WTC11 (cell line): ENCODE measurements at regions not wholly inside any gene's neighbourhood (a gene's known extent, or its start where the extent isn't known, plus 50 kb on each side); places are given as distances from the start of the nearest gene placed in this dataset.

Source experiments
- ATAC-seq: fragments of 200-7000 bp; cut with Tn5 transposase; 2 replicates; pipeline ENCODE4 v1.10.0; 2021; ENCODE audit warnings: mild to moderate bottlenecking, moderate library complexity
- CTCF ChIA-PET: fragments of 300-600 bp; sonication (Branson Sonifier 250); formaldehyde crosslinking; loops from one replicate; lab custom pipeline; 2021; ENCODE audit warnings: antibody characterized with exemption; lab: Charles Lee
- POLR2A ChIA-PET: fragments of 350-600 bp; sonication (Branson Sonifier 250); formaldehyde crosslinking; loops from one replicate; lab custom pipeline; 2021; ENCODE audit warnings: antibody characterized with exemption; lab: Charles Lee
- DNase-seq: peaks from one replicate; pipeline ENCODE4 v3.0.0; 2021; ENCODE audit warnings: low spot score
- H3K27ac Mint-ChIP-seq: 2 replicates; pipeline ENCODE4 v1.8.0; 2021; ENCODE audit warnings: mixed read lengths
- H3K27me3 Mint-ChIP-seq: 2 replicates; pipeline ENCODE4 v1.8.0; 2021; ENCODE audit warnings: low read depth, mild to moderate bottlenecking, moderate library complexity, mixed read lengths
- H3K36me3 Mint-ChIP-seq: 2 replicates; pipeline ENCODE4 v1.8.0; 2021; ENCODE audit warnings: mixed read lengths
- H3K4me1 Mint-ChIP-seq: 2 replicates; pipeline ENCODE4 v1.8.0; 2022; ENCODE audit warnings: mixed read lengths
- H3K4me3 Mint-ChIP-seq: 2 replicates; pipeline ENCODE4 v1.8.0; 2021; ENCODE audit warnings: mild to moderate bottlenecking, moderate library complexity, mixed read lengths
- H3K9me3 Mint-ChIP-seq: 2 replicates; pipeline ENCODE4 v1.8.0; 2021; ENCODE audit warnings: mixed read lengths
- AR ChIP-seq: fragments of 250-450 bp; sonication (Bioruptor Pico); IDR thresholded peaks from 2 replicates; pipeline ENCODE4 v1.9.0; 2021; ENCODE audit warnings: mild to moderate bottlenecking
- CREM ChIP-seq: sonication (generic); formaldehyde crosslinking; IDR thresholded peaks from 2 replicates; pipeline ENCODE4 v1.8.1; 2022; ENCODE audit warnings: mild to moderate bottlenecking, missing genetic modification reagents, moderate library complexity
- ELF4 ChIP-seq: sonication (generic); formaldehyde crosslinking; IDR thresholded peaks from 2 replicates; pipeline ENCODE4 v1.8.1; 2022; ENCODE audit warnings: low read depth, mild to moderate bottlenecking, moderate library complexity, missing genetic modification reagents
- FOXK1 ChIP-seq: sonication (generic); formaldehyde crosslinking; IDR thresholded peaks from 2 replicates; pipeline ENCODE4 v1.8.0; 2022; ENCODE audit warnings: mild to moderate bottlenecking, moderate library complexity, missing genetic modification reagents
- FOXP1 ChIP-seq: sonication (generic); formaldehyde crosslinking; IDR thresholded peaks from 2 replicates; pipeline ENCODE4 v1.8.0; 2022; ENCODE audit warnings: missing genetic modification reagents, mild to moderate bottlenecking, moderate library complexity, borderline replicate concordance
- JAZF1 ChIP-seq: fragments of 250-450 bp; sonication (Bioruptor Pico); IDR thresholded peaks from 2 replicates; pipeline ENCODE4 v1.9.0; 2021; ENCODE audit warnings: moderate library complexity, mild to moderate bottlenecking, inconsistent platforms
- JUN ChIP-seq: sonication (generic); formaldehyde crosslinking; IDR thresholded peaks from 2 replicates; pipeline ENCODE4 v1.8.0; 2023; ENCODE audit warnings: mild to moderate bottlenecking, missing genetic modification reagents
- KAT7 ChIP-seq: sonication (generic); formaldehyde crosslinking; IDR thresholded peaks from 2 replicates; pipeline ENCODE4 v1.8.1; 2023; ENCODE audit warnings: missing genetic modification reagents, mild to moderate bottlenecking, borderline replicate concordance
- NFATC4 ChIP-seq: fragments of 250-450 bp; sonication (Bioruptor Pico); IDR thresholded peaks from 2 replicates; pipeline ENCODE4 v1.9.0; 2021; ENCODE audit warnings: mild to moderate bottlenecking
- NR2C2 ChIP-seq: sonication (generic); formaldehyde crosslinking; IDR thresholded peaks from 2 replicates; pipeline ENCODE4 v1.8.0; 2022; ENCODE audit warnings: mild to moderate bottlenecking, missing genetic modification reagents
- NR3C1 ChIP-seq: sonication (generic); formaldehyde crosslinking; conservative IDR thresholded peaks from 2 replicates; pipeline ENCODE4 v1.8.1; 2023; ENCODE audit warnings: low read depth, mild to moderate bottlenecking, missing genetic modification reagents
- PREB ChIP-seq: sonication (generic); formaldehyde crosslinking; IDR thresholded peaks from 2 replicates; pipeline ENCODE4 v1.8.1; 2022; ENCODE audit warnings: mild to moderate bottlenecking, missing genetic modification reagents, moderate library complexity, borderline replicate concordance
- RELA ChIP-seq: sonication (generic); formaldehyde crosslinking; IDR thresholded peaks from 2 replicates; pipeline ENCODE4 v1.8.1; 2022; ENCODE audit warnings: missing genetic modification reagents, mild to moderate bottlenecking, borderline replicate concordance
- RORB ChIP-seq: fragments of 250-450 bp; sonication (Bioruptor Pico); IDR thresholded peaks from 2 replicates; pipeline ENCODE4 v1.9.0; 2021; ENCODE audit warnings: mild to moderate bottlenecking
- SOX15 ChIP-seq: fragments of 250-450 bp; sonication (Bioruptor Pico); IDR thresholded peaks from 2 replicates; pipeline ENCODE4 v1.9.0; 2021; ENCODE audit warnings: mild to moderate bottlenecking
- TEAD1 ChIP-seq: sonication (generic); formaldehyde crosslinking; IDR thresholded peaks from 2 replicates; pipeline ENCODE4 v1.8.0; 2022; ENCODE audit warnings: mild to moderate bottlenecking, missing genetic modification reagents
- TEAD4 ChIP-seq: sonication (generic); formaldehyde crosslinking; IDR thresholded peaks from 2 replicates; pipeline ENCODE4 v1.8.0; 2022; ENCODE audit warnings: mild to moderate bottlenecking, missing genetic modification reagents
- TP53 ChIP-seq: sonication (generic); formaldehyde crosslinking; IDR thresholded peaks from 2 replicates; pipeline ENCODE4 v1.8.1; 2023; ENCODE audit warnings: mild to moderate bottlenecking, missing genetic modification reagents
- ZBTB21 ChIP-seq: sonication (generic); formaldehyde crosslinking; IDR thresholded peaks from 2 replicates; pipeline ENCODE4 v1.8.1; 2023; ENCODE audit warnings: mild to moderate bottlenecking, missing genetic modification reagents, borderline replicate concordance
- ZMAT4 ChIP-seq: fragments of 250-450 bp; sonication (Bioruptor Pico); IDR thresholded peaks from 2 replicates; pipeline ENCODE4 v1.9.0; 2021; ENCODE audit warnings: mild to moderate bottlenecking
- ZNF219 ChIP-seq: sonication (generic); formaldehyde crosslinking; IDR thresholded peaks from 2 replicates; pipeline ENCODE4 v1.8.0; 2023; ENCODE audit warnings: missing genetic modification reagents, mild to moderate bottlenecking, borderline replicate concordance
- ZNF396 ChIP-seq: fragments of 250-450 bp; sonication (Bioruptor Pico); IDR thresholded peaks from 2 replicates; pipeline ENCODE4 v1.8.0; 2021; ENCODE audit warnings: mild to moderate bottlenecking, moderate library complexity, borderline replicate concordance
- ZNF416 ChIP-seq: fragments of 250-450 bp; sonication (Bioruptor Pico); IDR thresholded peaks from 2 replicates; pipeline ENCODE4 v1.9.0; 2021; ENCODE audit warnings: mild to moderate bottlenecking, inconsistent platforms
- ZNF423 ChIP-seq: fragments of 250-450 bp; sonication (Bioruptor Pico); IDR thresholded peaks from 2 replicates; pipeline ENCODE4 v2.1.2; 2022; ENCODE audit warnings: mild to moderate bottlenecking, moderate library complexity
- ZNF671 ChIP-seq: fragments of 250-450 bp; sonication (Bioruptor Pico); IDR thresholded peaks from 2 replicates; pipeline ENCODE4 v1.8.0; 2021; ENCODE audit warnings: mild to moderate bottlenecking
- TF ChIP-seq, protein P1 (sequence below): sonication (generic); formaldehyde crosslinking; conservative IDR thresholded peaks from 2 replicates; pipeline ENCODE4 v1.8.1; 2022; ENCODE audit warnings: mild to moderate bottlenecking, missing genetic modification reagents
- TF ChIP-seq, protein P2 (sequence below): fragments of 250-450 bp; sonication (Bioruptor Pico); IDR thresholded peaks from 2 replicates; pipeline ENCODE4 v2.1.2; 2022; ENCODE audit warnings: mild to moderate bottlenecking, moderate library complexity
- TF ChIP-seq, protein P3 (sequence below): fragments of 200-600 bp; IDR thresholded peaks from 2 replicates; pipeline ENCODE4 v1.8.0; 2022; ENCODE audit warnings: antibody characterized with exemption

DNA sequence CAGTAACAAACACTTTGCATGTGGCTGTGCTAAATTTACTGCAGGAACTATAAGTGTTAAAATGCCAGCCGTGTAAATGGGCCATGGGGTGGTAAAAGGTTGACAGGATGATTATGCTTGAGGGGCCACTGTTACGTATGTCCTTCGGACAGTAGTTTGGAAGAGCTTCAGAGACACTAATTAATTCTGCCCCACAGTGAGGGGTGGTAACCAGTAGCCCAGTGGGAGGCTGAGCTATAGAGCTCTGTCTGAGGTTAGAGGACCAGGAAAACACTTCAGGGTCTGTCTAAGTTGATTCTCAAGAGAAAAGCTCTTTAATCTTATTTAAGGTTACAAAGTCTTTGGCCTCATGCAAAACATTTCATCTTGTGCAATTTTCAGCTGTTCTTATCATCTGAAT lies 176.6 kb downstream of the DMRTA1 start:
- H3K4me1 Mint-ChIP-seq: peaks cover 13% of the 10 kb centered on the region
- ChIA-PET CTCF (no interaction called here), POLR2A (no interaction called here)
- peaks cover 13% of the 10 kb centered on the region for H3K9me3 Mint-ChIP-seq
- H3K27me3 Mint-ChIP-seq: no peaks in the 10 kb centered on the region
- H3K4me3 Mint-ChIP-seq: no peak overlapping the region
- TF ChIP-seq, protein P1, sequence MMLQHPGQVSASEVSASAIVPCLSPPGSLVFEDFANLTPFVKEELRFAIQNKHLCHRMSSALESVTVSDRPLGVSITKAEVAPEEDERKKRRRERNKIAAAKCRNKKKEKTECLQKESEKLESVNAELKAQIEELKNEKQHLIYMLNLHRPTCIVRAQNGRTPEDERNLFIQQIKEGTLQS (CRISPR knock-in tag): no peak
- TF ChIP-seq ZNF423 (CRISPR knock-in tag) (no peak), JUN (CRISPR knock-in tag) (no peak), ELF4 (CRISPR knock-in tag) (no peak), ZNF219 (CRISPR knock-in tag) (no peak), ZBTB21 (CRISPR knock-in tag) (no peak), RELA (CRISPR knock-in tag) (no peak), TP53 (CRISPR knock-in tag) (no peak), RORB (CRISPR knock-in tag) (no peak), ZNF416 (CRISPR knock-in tag) (no peak), ZMAT4 (CRISPR knock-in tag) (no peak), NR3C1 (CRISPR knock-in tag) (no peak), JAZF1 (no peak), FOXP1 (no peak), ZNF396 (CRISPR knock-in tag) (no peak), NR2C2 (CRISPR knock-in tag) (no peak), PREB (no peak), KAT7 (no peak)
- TF ChIP-seq, protein P2, sequence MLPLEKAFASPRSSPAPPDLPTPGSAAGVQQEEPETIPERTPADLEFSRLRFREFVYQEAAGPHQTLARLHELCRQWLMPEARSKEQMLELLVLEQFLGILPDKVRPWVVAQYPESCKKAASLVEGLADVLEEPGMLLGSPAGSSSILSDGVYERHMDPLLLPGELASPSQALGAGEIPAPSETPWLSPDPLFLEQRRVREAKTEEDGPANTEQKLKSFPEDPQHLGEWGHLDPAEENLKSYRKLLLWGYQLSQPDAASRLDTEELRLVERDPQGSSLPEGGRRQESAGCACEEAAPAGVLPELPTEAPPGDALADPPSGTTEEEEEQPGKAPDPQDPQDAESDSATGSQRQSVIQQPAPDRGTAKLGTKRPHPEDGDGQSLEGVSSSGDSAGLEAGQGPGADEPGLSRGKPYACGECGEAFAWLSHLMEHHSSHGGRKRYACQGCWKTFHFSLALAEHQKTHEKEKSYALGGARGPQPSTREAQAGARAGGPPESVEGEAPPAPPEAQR (CRISPR knock-in tag): no peak
- TF ChIP-seq, protein P3, sequence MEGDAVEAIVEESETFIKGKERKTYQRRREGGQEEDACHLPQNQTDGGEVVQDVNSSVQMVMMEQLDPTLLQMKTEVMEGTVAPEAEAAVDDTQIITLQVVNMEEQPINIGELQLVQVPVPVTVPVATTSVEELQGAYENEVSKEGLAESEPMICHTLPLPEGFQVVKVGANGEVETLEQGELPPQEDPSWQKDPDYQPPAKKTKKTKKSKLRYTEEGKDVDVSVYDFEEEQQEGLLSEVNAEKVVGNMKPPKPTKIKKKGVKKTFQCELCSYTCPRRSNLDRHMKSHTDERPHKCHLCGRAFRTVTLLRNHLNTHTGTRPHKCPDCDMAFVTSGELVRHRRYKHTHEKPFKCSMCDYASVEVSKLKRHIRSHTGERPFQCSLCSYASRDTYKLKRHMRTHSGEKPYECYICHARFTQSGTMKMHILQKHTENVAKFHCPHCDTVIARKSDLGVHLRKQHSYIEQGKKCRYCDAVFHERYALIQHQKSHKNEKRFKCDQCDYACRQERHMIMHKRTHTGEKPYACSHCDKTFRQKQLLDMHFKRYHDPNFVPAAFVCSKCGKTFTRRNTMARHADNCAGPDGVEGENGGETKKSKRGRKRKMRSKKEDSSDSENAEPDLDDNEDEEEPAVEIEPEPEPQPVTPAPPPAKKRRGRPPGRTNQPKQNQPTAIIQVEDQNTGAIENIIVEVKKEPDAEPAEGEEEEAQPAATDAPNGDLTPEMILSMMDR: no peak
- DNase-seq: no peak
- peaks cover 12% of the 10 kb centered on the region for H3K36me3 Mint-ChIP-seq
- ATAC-seq: peak; percentile 78
- no peak overlapping the region for H3K27ac Mint-ChIP-seq

GRCh38 chr9:22625540-22625939 lies 178.9 kb downstream of the DMRTA1 start:
- Mint-ChIP-seq H3K9me3 (peaks cover 18% of the 10 kb centered on the region), H3K4me1 (peaks cover 23% of the 10 kb centered on the region), H3K27me3 (no peaks in the 10 kb centered on the region), H3K4me3 (no peak overlapping the region), H3K36me3 (peaks cover 17% of the 10 kb centered on the region), H3K27ac (no peak overlapping the region)
- POLR2A ChIA-PET: no interaction called here
- DNase-seq (no peak), ATAC-seq (no peak)
- CTCF ChIA-PET: no interaction called here
- TF ChIP-seq NFATC4 (no peak), CREM (CRISPR knock-in tag) (no peak), SOX15 (CRISPR knock-in tag) (no peak), TEAD4 (no peak), FOXK1 (CRISPR knock-in tag) (no peak), AR (CRISPR knock-in tag) (no peak), PREB (no peak), TEAD1 (no peak), TP53 (CRISPR knock-in tag) (no peak), ZNF671 (CRISPR knock-in tag) (no peak)
- TF ChIP-seq, protein P3: no peak
